SK-N-SH (cell line): ENCODE measurements at regions not wholly inside any gene's neighbourhood (a gene's known extent, or its start where the extent isn't known, plus 50 kb on each side); places are given as distances from the start of the nearest gene placed in this dataset.

Experiments used
- CHD2 ChIP-seq: fragments of 150-350 bp; IDR thresholded peaks from 2 replicates; pipeline ENCODE4 v1.6.1; 2018; ENCODE audit warnings: low read length; ENCODE audit not compliant: partially characterized antibody
- CTCF ChIP-seq: fragments of 200-600 bp; sonication (generic); IDR thresholded peaks from 2 replicates; pipeline ENCODE4 v1.6.1; 2017; ENCODE audit warnings: antibody characterized with exemption, mild to moderate bottlenecking, moderate library complexity
- ELF1 ChIP-seq: IDR thresholded peaks from 2 replicates; pipeline ENCODE4 v1.4.0; 2012
- EZH2phosphoT487 ChIP-seq: fragments of 200-600 bp; sonication (generic); IDR thresholded peaks from 2 replicates; pipeline ENCODE4 v1.6.1; 2017; ENCODE audit warnings: low read depth, mixed run types, mild to moderate bottlenecking, antibody characterized with exemption, moderate library complexity, borderline replicate concordance
- GATA2 ChIP-seq: sonication (generic); formaldehyde crosslinking; IDR thresholded peaks from 2 replicates; pipeline ENCODE4 v1.5.0; 2020; ENCODE audit warnings: mild to moderate bottlenecking, missing genetic modification reagents
- IRF3 ChIP-seq: fragments of 150-350 bp; IDR thresholded peaks from 2 replicates; pipeline ENCODE4 v1.6.1; 2016; ENCODE audit warnings: mild to moderate bottlenecking, low read depth, low read length
- MXI1 ChIP-seq: IDR thresholded peaks from 2 replicates; pipeline ENCODE4 v1.6.1; 2012; ENCODE audit warnings: mild to moderate bottlenecking, low read depth, low read length, improper control_type of control experiment
- TAF1 ChIP-seq: IDR thresholded peaks from 2 replicates; pipeline ENCODE4 v1.6.1; 2012; ENCODE audit warnings: low read depth, mild to moderate bottlenecking, low read length, moderate library complexity, borderline replicate concordance
- TCF12 ChIP-seq: IDR thresholded peaks from 2 replicates; pipeline ENCODE4 v1.4.0; 2012
- TEAD4 ChIP-seq: IDR thresholded peaks from 2 replicates; pipeline ENCODE4 v1.4.0; 2012; ENCODE audit warnings: mild to moderate bottlenecking, borderline replicate concordance; ENCODE audit not compliant: insufficient read depth

GRCh38 chr20:20831794-20832193 lies 119.3 kb upstream of the RALGAPA2 start:
- no peak for TF ChIP-seq IRF3
- TF ChIP-seq TEAD4: no peak
- no peak for TF ChIP-seq TAF1
- no peak for TF ChIP-seq CTCF
- TF ChIP-seq ELF1: no peak
- no peak for TF ChIP-seq CHD2
- no peak for TF ChIP-seq GATA2 (CRISPR knock-in tag)
- TF ChIP-seq EZH2phosphoT487: no peak
- TF ChIP-seq MXI1: no peak
- TF ChIP-seq TCF12: no peak
